Glomerular endothelial cell (primary cell): ENCODE measurements at regions not wholly inside any gene's neighbourhood (a gene's known extent, or its start where the extent isn't known, plus 50 kb on each side); places are given as distances from the start of the nearest gene placed in this dataset.
"Not testable (repeated sequence)": the region's sequence is repeated elsewhere in the genome, so short reads cannot be mapped to it uniquely, and the experiment has no call there.

ENCODE experiments used
- DNase-seq: peaks from one replicate; pipeline ENCODE4 v3.0.0-alpha.2; 2011; ENCODE audit warnings: low read depth, low spot score; ENCODE audit errors: extremely low read depth

- no peak for DNase-seq
These were observed 95.4 kb upstream of the SEMA3C start for GRCh38 chr7:81014266-81014665.

GRCh38 chr7:81013083-81013817, 94.4 kb upstream of the SEMA3C start:
- DNase-seq = no peak

- no peak for DNase-seq
These were observed 90.0 kb upstream of the SEMA3C start for GRCh38 chr7:81008901-81009300.

- DNase-seq = no peak
These were observed 88.2 kb upstream of the SEMA3C start for GRCh38 chr7:81007051-81007450.

- DNase-seq = no peak
These were observed 86.4 kb upstream of the SEMA3C start for GRCh38 chr7:81005254-81005653.

GRCh38 chr7:81004098-81004497, 85.2 kb upstream of the SEMA3C start:
- no peak for DNase-seq

GRCh38 chr7:81003326-81003725, 84.5 kb upstream of the SEMA3C start:
- no peak for DNase-seq

- DNase-seq = no peak
These were observed 83.6 kb upstream of the SEMA3C start for GRCh38 chr7:81002421-81002820.

GRCh38 chr7:80999771-81000170, 80.9 kb upstream of the SEMA3C start:
- DNase-seq = no peak

GRCh38 chr7:80999100-80999499, 80.2 kb upstream of the SEMA3C start:
- DNase-seq = no peak

- no peak for DNase-seq
These were observed 79.0 kb upstream of the SEMA3C start for GRCh38 chr7:80997841-80998240.

GRCh38 chr7:80996236-80996635, 77.4 kb upstream of the SEMA3C start:
- not testable (repeated sequence) for DNase-seq

GRCh38 chr7:80991654-80992053, 72.8 kb upstream of the SEMA3C start:
- DNase-seq = no peak

- DNase-seq = no peak
These were observed 65.8 kb upstream of the SEMA3C start for GRCh38 chr7:80984619-80985018.

- DNase-seq = no peak
These were observed 62.6 kb upstream of the SEMA3C start for GRCh38 chr7:80981405-80981804.

- no peak for DNase-seq
These were observed 58.9 kb upstream of the SEMA3C start for GRCh38 chr7:80977751-80978150.

GRCh38 chr7:80974396-80975358, 55.8 kb upstream of the SEMA3C start:
- no peak for DNase-seq

GRCh38 chr7:80971225-80971624, 52.4 kb upstream of the SEMA3C start:
- no peak for DNase-seq
